ENCODE measurements at regions not wholly inside any gene's neighbourhood (a gene's known extent, or its start where the extent isn't known, plus 50 kb on each side); places are given as distances from the start of the nearest gene placed in this dataset.

DNA sequence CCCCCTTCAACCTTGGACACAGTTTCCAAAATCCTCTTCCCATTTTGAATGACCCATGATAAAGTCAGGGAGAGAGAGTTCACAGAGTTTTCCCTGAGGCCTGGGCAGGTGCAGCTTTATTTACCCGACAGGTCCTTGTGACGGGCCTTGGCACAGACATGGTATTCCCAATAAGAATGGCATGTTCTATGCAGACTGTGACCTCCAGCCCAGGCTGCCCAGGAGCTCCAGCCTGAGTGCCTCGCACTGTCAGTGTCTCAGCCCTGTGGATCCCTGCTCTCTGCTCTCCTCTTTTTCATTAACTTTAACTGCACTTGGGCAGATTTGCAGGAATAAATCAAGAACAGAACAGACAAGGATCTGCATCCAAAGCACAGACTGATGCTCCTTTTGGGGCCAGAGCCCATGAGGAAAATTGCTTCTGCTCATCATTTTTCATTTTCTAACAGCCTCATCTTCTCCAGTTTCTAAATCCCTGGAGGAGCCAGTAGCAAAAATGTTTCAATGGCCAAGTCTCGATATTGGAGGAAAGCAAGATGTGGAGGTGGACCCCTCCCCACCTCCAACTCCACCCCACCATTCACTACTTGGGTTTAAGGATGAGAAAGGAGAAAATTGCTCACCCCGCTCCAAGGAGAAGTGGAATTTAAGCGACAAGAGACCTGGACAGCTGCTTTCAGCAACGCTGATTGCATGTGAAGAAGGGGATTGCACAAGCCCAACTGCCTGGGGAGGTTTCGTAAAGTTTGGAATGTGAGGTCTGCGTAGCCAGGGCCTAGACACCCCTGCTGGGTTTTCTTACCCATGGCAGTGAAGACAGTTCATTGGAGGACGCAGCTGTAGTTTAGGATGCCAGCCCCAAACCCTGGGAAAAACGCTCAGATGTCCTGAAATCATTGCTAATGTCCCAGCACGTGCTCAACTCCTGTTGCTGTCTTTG is 225.9 kb downstream of the WDR11 start:
- DNase-seq = no peak

DNA sequence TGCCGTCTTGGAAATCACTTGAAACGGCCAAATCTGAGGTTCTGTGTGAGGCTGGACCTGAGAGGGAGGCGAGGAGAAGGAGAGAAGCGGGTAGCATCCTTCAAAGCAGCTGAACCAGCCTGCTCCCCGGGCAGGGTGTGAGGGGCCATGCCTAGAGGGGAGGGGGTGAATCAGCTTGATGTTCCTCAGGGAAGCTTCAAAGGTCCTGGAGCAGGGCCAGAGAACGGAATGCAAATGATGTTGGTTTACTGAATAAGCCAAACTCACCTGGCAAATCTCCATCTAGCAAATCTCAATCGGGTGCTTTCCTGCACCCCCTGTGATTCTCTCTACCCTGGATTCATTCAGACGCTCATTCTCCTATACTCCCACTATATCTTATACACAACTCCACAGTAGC is 226.9 kb downstream of the WDR11 start:
- no peak for DNase-seq

DNA sequence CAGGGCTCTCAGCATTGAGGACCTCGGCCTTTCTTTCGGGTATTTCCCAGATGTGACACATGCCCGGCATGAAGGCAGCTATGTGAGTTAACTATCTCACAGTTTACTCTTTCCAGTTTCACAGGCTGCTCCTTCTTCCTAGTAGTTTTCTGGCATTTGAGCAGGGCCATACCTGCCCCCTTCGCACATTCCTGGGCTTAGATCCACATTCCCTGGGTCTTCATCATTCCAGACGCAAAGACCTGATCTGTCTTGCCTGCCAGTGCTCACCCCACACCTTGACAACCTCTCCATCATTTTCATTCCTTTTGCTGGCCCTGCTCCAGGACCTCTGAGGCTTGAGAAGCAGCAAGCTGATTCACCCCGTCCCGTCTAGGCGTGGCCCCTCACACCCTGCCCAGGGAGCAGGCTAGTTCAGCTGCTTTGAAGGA is 227.5 kb downstream of the WDR11 start:
- no peak for DNase-seq

DNA sequence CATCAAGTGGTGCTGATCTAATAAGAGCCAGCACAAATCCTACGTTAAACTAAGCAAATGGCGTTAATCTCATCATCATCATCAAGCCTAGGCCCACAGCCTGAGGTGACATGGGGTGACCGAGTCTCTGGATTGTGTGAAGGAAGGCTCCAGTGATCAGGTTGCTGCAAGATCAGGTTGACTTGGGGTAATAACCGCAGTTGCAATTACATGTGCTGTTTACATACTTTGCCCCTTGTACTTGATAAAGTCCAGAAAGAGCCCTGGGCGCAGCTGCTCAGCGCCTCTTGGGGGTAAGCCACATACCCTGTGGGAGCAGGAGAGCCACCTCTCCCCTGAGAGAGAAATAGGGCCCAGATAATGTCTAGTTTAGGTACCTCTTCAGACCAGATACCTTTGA is 228.1 kb downstream of the WDR11 start:
- no peak for DNase-seq

DNA sequence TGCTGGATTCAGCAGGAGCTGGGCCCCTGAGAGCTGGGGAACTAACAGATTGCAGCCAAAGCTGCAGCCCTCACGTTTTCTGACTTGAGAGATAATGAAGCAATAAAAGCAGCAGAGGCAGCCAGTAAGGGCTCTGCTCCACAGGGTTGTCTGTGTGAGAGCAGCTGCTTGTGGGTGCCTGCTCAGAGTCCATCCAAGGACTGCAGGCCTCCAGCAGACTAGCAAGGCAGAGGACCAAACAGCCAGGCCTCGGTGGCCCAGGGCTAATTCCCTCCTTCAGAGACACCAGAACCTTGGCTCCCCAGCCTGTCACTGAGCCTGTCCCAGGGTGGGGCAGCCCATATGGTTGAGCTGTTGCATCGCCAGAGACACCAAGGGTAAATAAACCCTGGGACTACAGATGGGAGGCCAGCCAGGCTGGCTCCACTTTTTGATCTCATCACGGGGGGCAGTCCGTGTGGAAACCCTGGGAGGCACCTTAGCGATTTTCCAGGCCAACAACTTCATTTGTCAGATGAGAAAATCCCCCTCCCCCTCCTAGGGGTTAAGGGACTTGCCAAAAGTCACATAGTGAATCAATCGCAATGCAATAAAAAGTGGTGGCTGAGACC is 229.2 kb downstream of the WDR11 start:
- DNase-seq = no peak

DNA sequence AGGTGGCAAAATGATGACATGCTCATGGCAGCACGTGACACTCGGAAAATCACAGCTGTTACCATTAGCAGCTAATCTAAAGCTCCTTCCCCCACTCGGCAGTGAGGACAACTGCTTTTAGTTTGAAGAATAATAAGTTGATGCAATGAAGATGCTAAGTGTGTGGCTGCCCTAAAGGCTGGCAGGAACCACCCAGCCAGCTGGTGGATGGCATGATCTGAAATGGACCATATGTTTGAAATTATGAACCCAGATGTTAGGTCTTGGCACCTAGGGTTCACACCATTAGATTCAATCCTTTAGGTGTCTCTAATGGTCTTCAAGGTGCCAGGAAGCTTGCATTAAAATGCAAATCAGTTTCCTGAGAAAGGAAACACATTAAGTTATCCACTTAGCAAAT is 230.1 kb downstream of the WDR11 start:
- no peak for DNase-seq

DNA sequence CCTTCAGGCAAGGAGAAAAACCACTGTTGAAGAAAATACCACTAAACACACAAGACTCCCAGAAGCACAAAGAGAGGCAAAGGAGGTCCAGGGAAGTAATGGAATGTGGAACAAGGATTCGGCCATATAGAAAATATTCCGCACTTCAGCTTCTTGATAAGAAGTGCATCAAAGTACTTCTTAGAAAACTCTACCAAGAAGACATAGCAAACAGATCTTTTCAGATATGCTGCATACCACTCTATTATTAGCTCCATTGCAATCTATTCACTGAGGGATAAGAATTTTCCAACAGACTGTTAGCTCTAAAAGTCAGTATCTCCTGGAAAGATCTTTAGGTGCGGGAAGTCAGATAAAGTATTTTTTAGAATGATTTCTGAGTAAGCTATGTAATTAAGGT is 231.8 kb downstream of the WDR11 start:
- DNase-seq = no peak

DNA sequence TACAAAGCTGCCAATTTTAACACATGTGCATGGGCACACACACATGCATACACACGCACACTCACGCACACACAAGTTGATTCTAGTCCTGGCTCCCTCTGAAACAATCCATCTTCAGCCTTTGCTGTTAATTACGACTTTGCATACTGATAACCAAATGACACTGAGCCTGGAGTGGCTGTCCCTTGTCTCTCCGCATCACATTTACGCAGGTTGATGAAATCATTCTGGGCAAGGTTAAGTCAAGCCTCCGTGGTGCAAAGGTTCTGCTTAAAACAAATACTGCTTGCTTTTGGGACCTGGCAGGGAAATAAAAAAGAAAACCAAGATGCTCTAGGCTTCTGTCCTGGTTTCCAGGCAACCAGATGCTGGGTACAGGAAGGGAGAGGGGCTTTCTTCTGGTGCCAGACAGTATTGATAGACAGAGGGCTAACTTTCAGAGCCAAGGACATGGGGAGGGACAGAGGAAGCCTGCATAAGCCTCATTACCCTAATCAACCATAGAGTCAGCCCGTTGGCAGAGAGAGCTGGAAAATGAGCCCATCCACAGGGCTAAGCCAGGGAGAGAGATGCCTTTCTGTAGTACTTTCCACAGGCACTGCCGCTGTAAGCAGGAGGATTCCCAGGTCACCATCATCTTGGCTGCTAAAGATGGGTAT is 233.0 kb downstream of the WDR11 start:
- DNase-seq = no peak

DNA sequence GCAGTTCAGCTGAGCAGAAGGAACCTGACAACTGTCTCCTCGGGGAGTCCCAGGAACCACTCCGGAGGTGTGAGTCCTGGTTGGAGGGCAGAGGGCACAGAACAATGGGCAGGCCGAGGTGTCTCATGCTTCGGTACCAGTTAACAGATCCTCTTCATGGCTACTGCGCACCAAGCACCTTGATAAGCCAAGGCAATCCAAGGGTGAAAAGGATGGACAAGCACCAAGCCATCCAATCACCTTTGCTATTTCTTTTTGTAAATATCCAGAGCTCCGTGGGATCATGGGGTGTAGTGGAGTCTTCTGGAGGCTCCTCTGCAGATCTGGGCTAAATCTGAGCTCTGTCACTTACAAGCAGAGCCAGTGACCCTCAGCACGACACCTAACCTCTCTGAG is 233.5 kb downstream of the WDR11 start:
- no peak for DNase-seq

DNA sequence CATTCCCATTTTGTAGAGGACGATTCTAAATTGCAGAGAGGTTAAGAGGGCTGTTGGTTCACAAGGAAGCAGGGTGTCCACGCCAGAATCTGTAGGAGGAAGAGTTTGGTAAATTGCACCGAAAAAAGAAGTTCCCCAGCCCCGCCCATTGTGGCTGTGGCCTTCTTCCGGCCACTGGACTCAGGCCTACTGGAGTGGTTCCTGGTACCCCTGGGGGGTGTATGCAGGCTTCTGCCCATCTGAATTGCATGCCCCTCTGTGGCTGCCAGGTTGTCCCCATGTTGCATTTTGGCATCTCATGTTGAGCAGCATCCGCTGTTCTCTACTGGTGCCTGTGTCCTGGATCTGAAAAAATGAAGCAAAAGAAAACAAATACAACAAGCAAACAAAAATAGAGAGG is 234.2 kb downstream of the WDR11 start:
- DNase-seq = no peak

DNA sequence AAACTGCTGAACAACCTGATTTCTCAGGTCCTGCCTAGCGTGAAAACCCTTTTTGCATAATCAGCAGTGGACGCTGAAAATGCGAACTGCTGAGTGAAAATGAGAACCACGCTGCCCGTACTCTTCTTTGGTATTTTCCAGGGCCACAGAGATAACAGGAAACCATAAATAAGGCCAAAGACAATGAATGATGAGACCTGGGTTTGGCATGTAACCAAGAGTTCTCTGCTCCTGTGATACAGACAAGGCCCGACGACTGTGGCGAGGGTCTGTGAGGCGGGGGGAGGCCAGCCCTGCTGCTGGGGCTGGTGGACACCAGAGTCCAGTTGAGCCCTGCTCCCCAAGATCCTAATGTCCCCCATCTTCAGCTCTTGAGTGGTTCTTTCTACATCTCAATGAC is 236.0 kb downstream of the WDR11 start:
- no peak for DNase-seq

DNA sequence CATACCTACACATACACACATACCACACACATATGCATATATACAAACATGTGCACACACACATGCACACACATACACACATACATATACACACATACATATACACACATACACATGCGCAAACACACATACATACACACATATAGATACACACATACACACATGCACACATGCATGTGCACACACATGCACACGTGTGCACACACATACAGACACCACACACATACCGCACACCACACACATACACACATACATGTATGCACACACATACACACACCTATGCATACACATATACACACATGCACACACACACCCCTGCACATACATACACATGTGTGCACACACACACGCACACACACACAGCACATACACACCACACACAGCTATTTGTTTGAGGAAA is 236.5 kb downstream of the WDR11 start:
- no peak for DNase-seq

DNA sequence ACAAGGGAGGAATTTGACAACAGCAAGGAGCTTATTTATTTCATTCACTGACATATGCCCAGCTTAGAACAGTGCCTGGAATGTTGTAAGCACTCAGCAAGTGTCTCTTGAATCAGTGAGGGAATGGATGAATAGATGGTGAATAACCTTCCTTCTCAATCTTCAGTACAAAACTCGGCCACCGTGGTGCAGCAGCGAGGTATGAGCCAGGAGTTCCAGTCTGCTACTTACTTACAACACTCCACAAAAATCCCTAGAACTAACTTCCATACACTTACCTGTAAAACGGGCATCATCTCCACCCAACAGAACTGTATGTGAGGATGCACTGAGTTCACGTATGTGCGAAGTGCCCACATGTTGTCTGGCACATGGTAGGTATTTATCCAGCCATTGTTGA is 237.4 kb downstream of the WDR11 start:
- no peak for DNase-seq

DNA sequence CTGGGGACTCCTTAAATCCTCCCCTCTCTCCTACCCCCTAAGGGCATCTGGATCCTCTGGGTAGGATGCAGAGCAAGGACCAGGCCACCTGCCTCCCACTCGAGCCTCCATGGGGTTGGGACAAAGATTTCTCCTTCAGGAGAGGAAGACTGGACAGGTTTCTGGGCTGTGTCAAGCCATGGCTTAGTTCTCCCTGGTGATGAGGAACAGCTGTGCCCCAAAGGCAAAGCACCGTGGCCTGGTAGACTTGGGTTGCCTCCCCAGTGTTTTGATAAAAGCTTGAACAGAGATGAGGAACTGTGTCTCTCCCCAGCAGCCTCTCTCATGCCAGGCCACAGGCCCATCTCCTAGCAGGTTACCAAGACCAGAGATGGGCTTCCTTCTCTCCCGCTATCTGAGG is 238.3 kb downstream of the WDR11 start:
- DNase-seq = no peak

DNA sequence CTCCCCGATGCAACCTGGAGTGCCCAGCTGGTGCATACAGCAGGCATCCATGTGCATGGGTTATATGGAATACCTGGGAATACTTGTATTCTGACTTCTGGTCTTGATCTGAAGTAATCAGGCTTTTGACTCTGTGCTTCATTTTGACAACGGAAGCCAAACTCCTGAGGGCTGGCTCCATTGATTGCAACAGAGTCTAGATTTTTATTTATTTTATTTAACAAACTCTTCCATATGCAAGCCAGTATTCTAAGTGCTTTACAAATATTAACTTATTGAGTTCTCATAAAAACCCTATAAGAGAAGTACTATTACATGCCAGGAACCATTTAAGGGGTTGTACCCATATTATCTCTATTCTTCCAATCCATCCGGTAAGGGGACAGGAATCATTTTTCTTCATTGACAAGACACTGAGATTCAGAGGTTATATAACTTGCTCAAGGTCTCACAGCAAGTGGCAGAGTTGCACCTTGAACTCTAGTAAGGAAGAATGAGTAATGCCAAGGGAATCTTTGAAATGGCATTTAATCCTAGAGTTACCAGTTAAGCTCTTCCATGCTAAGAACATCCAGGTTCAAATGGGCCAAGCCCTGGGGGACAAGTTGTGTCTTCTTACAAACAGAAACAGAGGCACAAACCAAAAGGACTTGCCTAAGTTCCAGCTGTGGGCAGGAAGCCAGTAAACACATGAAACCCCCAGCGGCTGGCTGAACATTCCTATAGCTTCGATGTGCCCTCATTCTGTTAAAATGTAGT is 241.0 kb downstream of the WDR11 start:
- DNase-seq = no peak

DNA sequence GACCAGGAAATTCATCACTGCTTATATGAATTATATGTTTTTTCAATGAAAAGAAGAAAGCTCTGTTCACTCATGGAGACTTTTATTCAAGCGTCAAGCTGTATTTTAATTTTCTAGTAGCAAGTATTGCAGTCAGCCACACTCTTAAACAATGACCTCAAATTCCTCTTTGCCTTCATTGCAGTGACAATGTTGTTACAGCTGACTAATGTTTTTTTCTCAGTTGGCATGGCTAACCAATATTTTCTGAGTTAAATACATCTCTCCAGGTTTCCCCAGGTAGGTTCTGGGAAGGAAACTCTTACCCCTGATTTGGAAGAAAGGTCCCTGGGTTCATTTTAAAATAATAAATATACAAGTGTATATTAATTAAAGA is 241.5 kb downstream of the WDR11 start:
- no peak for DNase-seq

DNA sequence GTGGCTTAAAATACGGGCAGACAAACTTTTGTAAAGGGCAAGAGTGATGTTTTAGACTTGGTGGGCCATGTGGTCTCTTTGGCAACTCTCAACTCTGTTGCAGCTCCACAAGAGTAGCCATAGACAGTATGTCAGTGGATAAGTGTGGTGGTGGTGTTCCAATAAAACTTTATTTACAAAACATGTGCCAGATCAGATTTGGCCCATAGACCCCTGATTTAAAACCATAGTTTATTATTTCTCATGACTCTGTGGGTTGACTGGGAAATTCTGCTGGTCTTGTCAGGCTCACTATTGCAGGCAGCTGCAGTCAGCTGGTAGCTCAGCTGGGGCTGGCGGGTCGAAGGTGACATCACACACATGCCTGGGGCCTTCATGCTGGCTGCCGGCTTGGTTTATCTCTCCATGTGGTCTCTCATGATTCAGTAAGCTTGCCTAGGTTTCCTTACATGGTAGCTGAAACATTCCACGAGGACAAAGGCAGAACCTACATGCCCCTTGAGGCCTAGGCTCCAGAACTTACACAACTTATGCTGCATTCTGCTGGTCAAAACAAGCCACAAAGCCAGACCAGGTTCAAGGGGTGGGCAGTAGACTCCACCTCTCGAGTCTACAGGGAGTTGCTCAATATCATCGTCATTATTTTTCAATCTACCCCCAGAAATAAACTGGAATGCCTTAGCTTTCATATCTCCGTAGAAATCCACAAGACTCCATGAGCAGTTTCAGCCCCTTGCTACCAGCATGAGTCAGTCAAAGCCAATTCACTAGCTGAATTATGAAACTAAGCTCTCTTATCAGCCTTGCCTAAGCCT is 245.7 kb downstream of the WDR11 start:
- no peak for DNase-seq

DNA sequence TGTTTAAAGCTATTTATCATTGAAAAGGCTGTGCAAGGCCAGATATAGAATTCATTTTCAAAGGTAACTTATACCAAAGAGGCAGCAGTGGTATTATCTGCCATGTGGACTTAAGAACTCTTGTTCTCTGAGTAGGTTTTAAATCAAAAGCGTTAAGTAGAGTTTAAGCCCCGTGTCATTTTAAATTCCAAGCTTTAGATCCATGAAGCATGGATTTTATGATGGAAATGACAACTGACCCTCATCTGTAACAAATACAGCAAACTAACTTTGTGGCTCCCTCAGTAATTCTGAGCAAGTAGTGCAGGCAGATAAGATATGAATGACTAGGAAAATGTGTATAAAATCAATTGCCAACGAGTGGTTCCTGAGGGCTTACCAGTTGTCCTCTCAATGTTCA is 247.0 kb downstream of the WDR11 start:
- DNase-seq = no peak

DNA sequence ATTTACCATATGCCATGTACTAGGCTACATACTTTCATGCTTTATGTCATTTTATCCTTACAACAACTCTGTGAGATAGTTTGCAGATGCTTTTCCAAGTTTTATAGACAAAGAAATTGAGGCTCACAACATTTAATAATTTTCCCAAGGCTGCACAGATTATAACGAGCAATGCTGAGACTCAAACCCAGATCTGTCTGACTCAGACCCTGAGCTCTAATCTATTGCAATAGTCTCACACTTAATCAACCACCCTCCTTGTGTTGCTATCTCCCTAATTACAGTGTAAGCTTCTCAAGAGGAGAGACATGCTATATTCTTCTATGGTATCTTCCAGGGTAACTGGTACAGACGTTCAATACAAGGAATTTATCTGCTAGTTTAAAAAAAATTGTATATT is 247.6 kb downstream of the WDR11 start:
- no peak for DNase-seq

DNA sequence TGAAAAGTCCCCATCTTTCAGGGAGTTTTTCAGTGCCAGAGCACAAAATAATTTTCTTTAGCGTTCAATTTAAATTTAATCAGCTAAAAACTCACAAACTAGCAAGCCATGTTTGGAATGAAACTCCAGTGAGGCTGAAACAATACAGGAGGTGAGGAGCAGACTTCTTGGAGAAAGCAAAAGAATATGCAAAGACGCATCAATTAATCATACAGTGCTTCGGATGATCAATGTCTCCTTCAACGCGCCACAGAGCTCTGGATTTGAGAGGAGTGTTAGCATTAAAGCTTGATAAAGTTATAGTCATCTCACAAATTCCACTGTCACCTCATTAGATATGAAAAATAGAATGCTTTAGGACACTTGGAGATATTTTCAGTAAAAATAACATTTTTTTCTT is 248.0 kb downstream of the WDR11 start:
- no peak for DNase-seq

DNA sequence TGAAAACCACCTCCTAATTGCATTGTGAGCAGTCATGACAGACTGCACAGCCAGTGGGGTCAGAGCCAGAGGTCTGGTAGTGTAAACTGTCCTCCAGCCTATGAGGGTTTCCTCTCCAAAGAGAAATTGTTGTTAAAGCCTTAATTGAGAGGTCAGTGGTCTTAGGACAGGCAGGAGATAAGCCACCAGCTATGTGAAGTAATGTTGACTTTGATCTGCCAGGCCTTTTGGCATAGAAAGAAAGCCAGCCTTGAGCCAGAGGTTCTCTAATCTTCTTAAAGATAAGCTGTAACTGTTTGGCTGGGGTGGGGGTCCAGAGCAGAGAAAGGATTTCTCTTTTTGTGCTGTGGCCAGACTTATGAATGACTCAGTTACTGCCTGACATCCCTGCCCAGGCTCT is 248.4 kb downstream of the WDR11 start:
- DNase-seq = no peak

DNA sequence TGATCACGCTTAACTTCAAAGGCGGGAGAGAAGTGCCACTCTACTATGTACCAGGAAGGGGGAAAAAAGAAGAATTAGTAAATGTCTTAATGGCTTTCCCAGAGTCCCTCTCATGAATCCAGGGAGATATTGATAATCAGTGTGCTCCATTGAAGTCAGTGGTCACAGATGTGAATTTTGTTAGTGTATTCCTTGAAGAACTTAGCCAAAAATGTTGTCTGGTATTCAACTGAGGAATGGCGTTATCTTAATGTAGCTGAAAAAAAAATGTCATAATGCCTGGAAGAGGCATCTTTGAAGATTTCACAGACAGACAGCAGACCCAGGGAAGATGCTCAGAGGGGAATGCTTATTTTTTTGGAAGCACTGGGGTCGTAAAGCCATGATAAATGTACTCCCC is 250.4 kb downstream of the WDR11 start:
- DNase-seq = no peak

DNA sequence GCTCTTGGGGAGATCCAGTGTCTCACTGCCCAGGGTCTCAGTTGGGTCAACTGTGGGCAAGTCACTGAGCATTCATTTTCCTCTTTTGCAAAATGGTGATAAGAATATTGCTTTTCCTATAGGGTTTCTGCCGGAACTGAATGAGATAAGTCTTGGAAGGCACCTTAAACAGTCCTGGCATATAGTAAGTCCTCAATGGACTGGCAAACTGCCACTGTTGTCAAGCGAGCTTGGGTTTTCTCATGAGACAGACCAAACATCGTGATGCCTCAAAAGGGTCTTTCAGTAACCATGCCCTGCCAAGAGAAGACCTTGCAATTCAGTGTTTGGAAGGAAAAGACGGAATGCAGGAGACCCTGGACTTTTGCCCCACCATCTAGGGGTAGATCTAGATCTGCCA is 251.5 kb downstream of the WDR11 start:
- DNase-seq = no peak

All from CD4-positive, alpha-beta T cell treated with Interferon alpha-2 for 1 hour (primary cell).